GM18511 (cell line): ENCODE measurements at regions not wholly inside any gene's neighbourhood (a gene's known extent, or its start where the extent isn't known, plus 50 kb on each side); places are given as distances from the start of the nearest gene placed in this dataset.
"Not testable (repeated sequence)": the region's sequence is repeated elsewhere in the genome, so short reads cannot be mapped to it uniquely, and the experiment has no call there.

Source experiments
- ATAC-seq: cut with Tn5 transposase; IDR thresholded peaks from one replicate; pipeline ENCODE4 v1.9.1; 2021; ENCODE audit warnings: mild to moderate bottlenecking, moderate library complexity; ENCODE audit not compliant: unreplicated experiment

DNA sequence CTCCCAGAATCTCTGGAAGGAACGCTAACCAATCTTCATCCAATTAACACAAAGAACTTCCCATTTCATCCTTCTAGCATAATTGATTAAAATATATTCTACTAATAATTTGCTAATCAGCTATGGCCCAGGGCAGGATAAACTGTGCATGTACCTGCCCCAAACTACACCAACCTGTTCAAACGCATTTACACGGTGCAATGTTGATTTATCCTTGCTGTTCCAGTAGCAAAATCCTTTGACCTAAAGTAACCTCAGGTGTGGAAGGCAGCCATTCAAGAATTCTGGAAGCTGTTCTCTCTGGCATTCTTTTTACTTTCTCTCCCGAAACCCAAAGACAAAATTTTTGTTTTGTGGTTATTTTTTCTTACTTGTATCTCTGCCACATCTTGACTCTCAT is 309.4 kb downstream of the ZNF674 start:
- ATAC-seq = no peak

DNA sequence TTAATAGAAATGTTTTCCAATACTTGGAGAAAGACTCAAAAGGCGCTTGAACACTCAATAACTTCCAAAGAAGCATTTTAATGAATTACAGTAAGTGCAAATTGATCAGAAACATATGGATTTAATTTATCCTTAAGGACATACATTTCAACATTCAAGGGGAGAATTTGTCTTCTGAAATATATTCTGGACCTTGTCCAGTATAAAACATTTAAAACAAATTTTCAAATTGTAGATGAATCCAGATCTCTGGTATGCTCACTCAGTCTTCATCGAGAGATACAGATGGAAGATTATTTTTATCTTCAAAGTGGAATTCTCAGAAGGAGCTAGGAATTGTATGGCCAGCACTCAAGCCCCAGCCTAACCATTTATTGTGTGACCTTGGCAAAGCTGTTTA is 310.4 kb downstream of the ZNF674 start:
- ATAC-seq = no peak

DNA sequence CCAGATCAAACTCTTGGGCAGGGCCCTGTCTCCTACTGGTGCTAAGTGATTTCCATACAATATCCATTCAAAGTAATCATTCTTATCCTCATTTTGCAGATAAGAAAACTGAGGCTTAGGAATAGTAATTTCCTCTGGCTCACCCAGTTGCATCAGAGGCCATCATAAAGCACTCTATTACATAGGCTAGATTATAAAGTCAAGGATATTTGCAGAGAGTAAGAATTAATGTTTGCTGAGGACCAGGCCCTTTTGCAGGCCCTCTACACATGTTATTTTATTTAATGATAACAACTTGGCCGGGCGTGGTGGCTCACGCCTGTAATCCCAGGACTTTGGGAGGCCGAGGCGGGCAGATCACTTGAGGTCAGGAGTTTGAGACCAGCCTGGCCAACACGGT is 316.8 kb downstream of the ZNF674 start:
- ATAC-seq = no peak

- no peak for ATAC-seq
Observed at GRCh38 chrX:46226422-46226821, 318.8 kb downstream of the ZNF674 start.

GRCh38 chrX:46223499-46223898 is 321.7 kb downstream of the ZNF674 start:
- not testable (repeated sequence) for ATAC-seq

DNA sequence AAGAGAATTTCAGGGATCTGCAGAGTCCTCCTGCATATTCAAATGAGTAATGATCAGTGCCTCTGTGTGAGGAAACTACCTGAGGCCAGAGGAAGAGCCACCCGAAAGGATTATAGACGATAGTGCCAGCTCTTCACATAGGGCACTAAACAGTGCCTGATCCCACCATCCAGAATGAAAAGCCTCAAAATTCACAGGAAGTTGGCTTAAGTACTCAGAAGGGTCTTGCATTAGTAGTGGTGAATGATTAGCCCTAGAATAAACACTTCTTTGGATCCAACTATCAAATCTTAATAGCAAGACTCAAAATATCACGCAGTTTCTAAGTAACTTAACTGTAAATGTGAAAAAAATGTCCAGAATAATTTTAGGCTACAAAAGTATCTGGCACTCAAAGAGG is 324.4 kb downstream of the ZNF674 start:
- no peak for ATAC-seq

DNA sequence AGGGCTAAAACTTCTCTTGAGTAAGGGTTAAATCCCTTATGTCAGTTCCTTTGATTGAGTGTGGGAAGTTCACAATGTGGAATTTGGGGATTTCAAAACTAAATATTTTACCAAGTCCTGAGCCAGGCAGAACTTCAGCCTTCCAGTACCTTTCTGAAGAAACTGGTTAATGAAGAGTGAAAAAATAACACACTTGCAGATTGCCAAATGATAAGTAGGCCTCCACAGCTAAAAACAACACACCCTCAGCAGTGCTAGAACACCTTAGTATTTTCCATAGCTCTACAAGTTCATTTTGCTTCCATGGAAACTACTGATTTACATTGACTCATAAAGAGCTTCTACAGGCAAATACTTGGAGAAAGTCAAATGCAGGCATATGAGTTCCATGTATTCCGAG is 326.8 kb downstream of the ZNF674 start:
- ATAC-seq = no peak

GRCh38 chrX:46216406-46216805 is 328.8 kb downstream of the ZNF674 start:
- no peak for ATAC-seq

DNA sequence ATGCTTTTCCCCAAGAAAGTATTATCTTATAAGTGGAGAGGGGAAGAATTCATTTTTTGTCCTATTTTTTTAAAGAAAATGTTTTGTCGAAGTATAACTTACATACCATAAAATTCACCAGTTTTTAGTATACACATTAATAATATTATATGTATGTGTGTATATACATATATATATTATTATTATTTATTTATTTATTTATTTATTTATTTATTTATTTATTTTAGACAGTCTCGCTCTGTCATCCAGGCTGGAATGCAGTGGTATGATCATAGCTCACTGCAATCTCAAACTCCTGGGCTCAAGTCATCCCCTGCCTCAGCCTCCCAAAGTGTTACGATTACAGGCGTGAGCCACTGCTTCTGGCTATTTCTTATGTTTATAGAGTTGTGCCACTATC is 334.1 kb downstream of the ZNF674 start:
- no peak for ATAC-seq

- ATAC-seq = no peak
Observed at GRCh38 chrX:46209768-46210167, 335.5 kb downstream of the ZNF674 start.

DNA sequence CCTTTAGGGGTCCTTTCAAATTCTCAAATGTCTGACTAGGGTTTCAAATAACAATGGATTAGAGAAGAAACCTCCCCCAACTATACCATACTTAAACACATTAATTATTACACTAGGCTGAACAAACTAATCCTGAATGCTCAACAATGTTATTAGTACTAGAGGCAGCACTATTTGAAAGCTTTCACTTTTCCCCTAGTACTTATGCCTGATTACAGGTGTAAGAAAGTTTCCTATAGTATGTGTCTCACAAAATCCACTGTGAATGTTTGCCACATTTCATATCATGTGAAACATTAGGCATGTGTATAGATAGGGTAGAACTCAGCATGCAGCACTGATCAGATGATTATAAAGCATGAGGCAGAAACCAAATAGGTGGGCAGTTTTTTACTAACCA is 336.2 kb downstream of the ZNF674 start:
- no peak for ATAC-seq

- peak; percentile 72 for ATAC-seq
Observed at GRCh38 chrX:46208225-46208854, 336.9 kb downstream of the ZNF674 start.

- ATAC-seq = no peak
Observed at GRCh38 chrX:46204721-46205422, 340.3 kb downstream of the ZNF674 start.

DNA sequence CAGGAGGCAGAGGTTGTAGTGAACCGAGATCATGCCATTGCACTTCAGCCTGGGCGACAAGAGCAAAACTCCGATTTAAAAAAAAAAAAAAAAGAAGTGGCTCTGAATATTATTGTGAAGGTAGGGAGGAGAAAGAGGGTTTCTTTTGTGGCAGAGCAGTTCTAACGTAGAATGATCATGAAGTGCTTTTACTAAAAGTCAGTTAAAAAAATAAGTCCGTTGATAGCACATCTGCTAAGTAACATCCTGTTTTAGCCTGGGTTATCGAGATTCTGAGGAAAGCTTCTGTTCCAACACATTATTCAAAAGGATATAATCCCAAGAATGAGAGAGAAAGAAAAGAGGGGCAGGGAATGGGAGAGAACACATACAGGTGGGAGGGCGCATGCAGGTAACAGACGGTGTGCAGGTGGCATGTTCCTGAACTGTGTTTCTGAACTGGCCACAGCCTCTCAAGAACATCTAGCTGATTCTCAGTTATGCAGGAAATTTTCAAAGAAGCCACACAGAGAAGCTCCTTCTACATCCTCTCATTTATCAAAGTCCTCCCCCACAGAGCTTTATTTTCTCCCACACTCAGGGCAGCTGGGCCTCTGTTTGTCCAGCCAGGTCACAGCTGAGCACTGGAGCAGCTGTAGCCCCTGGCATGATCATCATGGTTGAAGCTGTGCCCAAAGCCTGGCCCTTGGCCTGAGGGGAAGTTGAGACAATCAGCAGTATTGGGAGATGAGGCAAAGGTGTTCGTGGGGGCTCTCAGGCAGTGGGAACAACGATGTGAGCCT is 342.3 kb downstream of the ZNF674 start:
- no peak for ATAC-seq

- no peak for ATAC-seq
Observed at GRCh38 chrX:46200413-46200812, 344.8 kb downstream of the ZNF674 start.

DNA sequence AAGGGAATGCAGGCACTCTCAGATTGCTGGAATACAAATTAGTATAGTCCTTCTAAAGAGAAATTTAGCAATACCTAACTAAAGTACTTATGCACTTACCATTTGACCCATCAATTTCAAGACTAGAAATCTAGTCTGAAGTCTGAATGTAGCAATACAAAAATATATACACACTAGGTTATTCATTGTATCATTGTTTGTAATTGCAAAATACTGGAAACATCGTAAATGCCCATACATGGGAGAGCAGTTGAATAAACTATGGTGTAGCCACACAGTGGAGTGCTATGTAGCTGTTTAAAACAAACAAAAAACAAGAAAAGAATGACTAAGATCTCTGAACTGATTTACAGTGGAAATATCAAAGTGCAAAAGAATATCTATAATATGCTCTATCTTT is 346.4 kb downstream of the ZNF674 start:
- ATAC-seq = no peak

DNA sequence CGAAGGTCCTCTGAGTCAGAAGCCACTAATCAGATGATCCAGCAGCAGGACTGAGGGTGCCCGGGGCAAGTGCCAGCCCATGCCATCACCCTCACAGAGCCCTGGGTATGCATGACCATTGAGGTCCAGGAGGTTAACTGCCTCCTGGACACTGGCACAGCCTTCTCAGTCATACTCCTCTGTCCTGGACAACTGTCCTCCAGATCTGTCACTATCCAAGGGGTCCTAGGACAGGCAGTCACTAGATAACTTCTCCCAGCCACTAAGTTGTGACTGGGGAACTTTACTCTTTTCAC is 358.5 kb downstream of the ZNF674 start:
- not testable (repeated sequence) for ATAC-seq

GRCh38 chrX:46185923-46186810 is 359.1 kb downstream of the ZNF674 start:
- ATAC-seq = no peak

DNA sequence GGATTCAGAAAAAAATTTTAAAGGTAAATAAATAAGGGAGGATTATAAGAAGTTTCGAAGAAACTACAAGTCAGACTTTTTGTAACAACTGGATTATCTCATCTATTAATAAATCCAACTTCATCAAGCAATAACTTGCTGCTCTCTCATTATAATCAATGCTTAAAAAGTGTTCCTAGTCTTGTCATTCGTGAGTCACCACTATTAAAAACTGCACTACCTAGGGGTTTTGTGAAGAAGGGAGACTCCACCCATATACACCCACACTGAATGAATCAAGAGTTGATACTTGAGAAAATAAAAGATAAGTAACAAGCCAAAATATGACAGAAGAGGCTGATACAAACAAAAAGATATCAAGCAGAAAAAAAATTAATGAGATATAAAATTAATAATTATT is 360.5 kb downstream of the ZNF674 start:
- no peak for ATAC-seq

DNA sequence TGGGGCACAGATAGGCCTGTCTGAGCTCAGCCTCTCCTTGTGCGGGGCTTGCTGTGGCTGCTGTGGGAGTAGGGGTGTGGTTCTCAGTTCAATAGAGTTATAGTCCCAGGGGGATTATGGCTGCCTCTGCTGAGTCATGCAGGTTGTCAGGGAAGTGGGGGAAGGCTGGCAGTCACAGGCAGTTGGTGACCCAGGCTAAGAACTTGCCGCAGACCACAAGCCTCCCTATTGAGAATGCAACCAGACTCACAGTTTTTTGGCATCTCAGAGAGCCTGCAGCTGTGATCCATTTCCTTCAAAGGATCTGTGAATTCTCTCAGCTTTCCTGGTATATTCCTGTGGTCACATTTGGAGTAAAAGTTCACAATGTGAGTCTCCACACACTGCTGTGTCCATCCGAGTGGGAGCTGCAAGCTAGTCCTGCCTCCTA is 364.9 kb downstream of the ZNF674 start:
- peak; percentile 96 for ATAC-seq

- peak; percentile 27 for ATAC-seq
Observed at GRCh38 chrX:46179748-46180147, 365.5 kb downstream of the ZNF674 start.
